Esophagus muscularis mucosa (tissue), 4 donors: ENCODE measurements at regions not wholly inside any gene's neighbourhood (a gene's known extent, or its start where the extent isn't known, plus 50 kb on each side); places are given as distances from the start of the nearest gene placed in this dataset.

Experiments
- DNase-seq: peaks from one replicate; pipeline ENCODE4 v3.0.0-alpha.2; 2017; ENCODE audit errors: extremely low spot score
- H3K27ac ChIP-seq, 4 donors: fragments of 200-600 bp; sonication (generic); replicated peaks in 1 of 4; 1 replicate in 3 of 4; 2 replicates in 1 of 4; pipeline ENCODE4 v1.5.1; 2016 to 2019; ENCODE audit warnings: mild to moderate bottlenecking in 1 of 4
- H3K27me3 ChIP-seq, 4 donors: fragments of 200-600 bp; sonication (generic); one replicate each; pipeline versions ENCODE4 v1.5.1 to v1.6.0; 2016 to 2019
- H3K36me3 ChIP-seq, 4 donors: fragments of 200-600 bp; sonication (generic); one replicate each; pipeline ENCODE4 v1.5.1; 2016 to 2019
- H3K4me1 ChIP-seq, 4 donors: fragments of 200-600 bp; sonication (generic); one replicate each; pipeline ENCODE4 v1.5.1; 2016 to 2019
- H3K4me3 ChIP-seq, 4 donors: fragments of 200-600 bp; sonication (generic); 1 replicate in 2 of 4; 2 replicates in 2 of 4; pipeline ENCODE4 v1.5.1; 2016 to 2019; ENCODE audit warnings: mild to moderate bottlenecking in 4 of 4, moderate library complexity in 1 of 4
- H3K9me3 ChIP-seq, 4 donors: fragments of 200-600 bp; sonication (generic); 1 replicate in 3 of 4; 2 replicates in 1 of 4; pipeline ENCODE4 v1.5.1; 2016 to 2019
- CTCF ChIP-seq, 3 experiments: fragments of 200-600 bp in 2 of 3; fragments of 450-650 bp in 1 of 3; sonication (generic) in 2 of 3; IDR thresholded peaks; one replicate each; pipeline ENCODE4 v1.5.1; 2017 to 2019; ENCODE audit warnings: antibody characterized with exemption in 3 of 3, mild to moderate bottlenecking in 2 of 3, moderate library complexity in 1 of 3
- EP300 ChIP-seq: sonication (generic); formaldehyde crosslinking; IDR thresholded peaks from one replicate; pipeline ENCODE4 v1.6.1; 2017; ENCODE audit warnings: antibody characterized with exemption
- POLR2A ChIP-seq: fragments of 450-650 bp; IDR thresholded peaks from one replicate; pipeline ENCODE4 v1.6.1; 2017; ENCODE audit warnings: antibody characterized with exemption, moderate library complexity, mild to moderate bottlenecking, low read depth
- POLR2AphosphoS5 ChIP-seq, 2 donors: sonication (generic); formaldehyde crosslinking; IDR thresholded peaks; one replicate each; pipeline ENCODE4 v1.6.1; 2017; ENCODE audit warnings: antibody characterized with exemption in 2 of 2
- WGBS: methylation state at CpG from one replicate; pipeline ENCODE4 v1.1.5; 2018; 5-methylcytosine and 5-hydroxymethylcytosine counted together
- intact Hi-C: fragments of 100-400 bp; cut with DNase I; formaldehyde crosslinking; loops from one replicate; pipeline ENCODE4 v1.15.1; 2023

GRCh38 chr13:40420160-40420740, 246.2 kb downstream of the FOXO1 start:
- no peaks in the 10 kb centered on the region for H3K27me3 ChIP-seq
- no peaks in the 10 kb centered on the region for H3K9me3 ChIP-seq
- H3K27ac ChIP-seq, result no peak overlapping the region
- WGBS, result 84% methylated on average over 6 of the region's 6 CpGs
- no peak for TF ChIP-seq POLR2A
- TF ChIP-seq POLR2AphosphoS5 (IDR thresholded peaks at IDR 0.05), result no peak
- TF ChIP-seq CTCF (IDR thresholded peaks at IDR 0.05), result no peak
- no peak for TF ChIP-seq EP300
- no peak for DNase-seq
- no peak overlapping the region for H3K4me3 ChIP-seq
- no peaks in the 10 kb centered on the region for H3K4me1 ChIP-seq
- intact Hi-C loops, result no loop called here
- H3K36me3 ChIP-seq, result no peaks in the 10 kb centered on the region

DNA sequence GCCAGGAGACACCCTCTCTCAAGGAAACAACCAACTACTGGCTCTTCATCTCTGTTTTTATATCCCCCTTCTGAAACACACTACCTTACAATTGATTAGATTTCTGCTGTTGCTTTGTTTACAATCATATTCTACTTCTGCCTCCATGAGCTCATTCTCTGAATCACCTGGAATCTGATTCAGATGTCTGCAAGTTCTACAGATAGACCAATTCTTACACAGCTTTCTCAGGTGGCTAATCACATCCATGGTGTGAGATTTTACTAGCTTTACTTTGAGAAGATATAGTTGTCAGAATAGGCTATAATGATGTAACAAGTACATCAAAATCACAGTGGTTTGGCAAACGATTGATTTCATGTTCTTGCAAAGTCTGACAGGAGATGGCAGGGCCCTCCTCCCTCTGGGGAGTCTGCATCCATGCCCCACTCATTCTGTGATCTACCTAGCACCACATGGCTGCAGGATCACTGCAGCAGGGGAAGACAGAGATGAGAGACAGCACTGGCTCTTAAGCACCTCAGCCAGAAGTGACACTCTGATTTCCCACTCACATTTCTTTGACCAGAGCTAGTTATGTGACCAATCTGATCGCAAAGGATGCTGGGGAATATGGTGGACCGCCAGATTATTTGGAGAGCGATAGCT, 243.7 kb downstream of the FOXO1 start:
- Histone ChIP-seq H3K4me1 (no peaks in the 10 kb centered on the region), H3K27ac (no peak overlapping the region), H3K27me3 (no peaks in the 10 kb centered on the region), H3K36me3 (no peaks in the 10 kb centered on the region), H3K9me3 (no peaks in the 10 kb centered on the region), H3K4me3 (no peak overlapping the region)
- DNase-seq, result peak; percentile 57
- TF ChIP-seq EP300, result no peak
- no peak for TF ChIP-seq POLR2A
- TF ChIP-seq POLR2AphosphoS5 (IDR thresholded peaks at IDR 0.05), result no peak
- TF ChIP-seq CTCF (IDR thresholded peaks at IDR 0.05), result no peak
- 93% methylated on average over 2 of the region's 4 CpGs for WGBS
- intact Hi-C loops, result no loop called here

DNA sequence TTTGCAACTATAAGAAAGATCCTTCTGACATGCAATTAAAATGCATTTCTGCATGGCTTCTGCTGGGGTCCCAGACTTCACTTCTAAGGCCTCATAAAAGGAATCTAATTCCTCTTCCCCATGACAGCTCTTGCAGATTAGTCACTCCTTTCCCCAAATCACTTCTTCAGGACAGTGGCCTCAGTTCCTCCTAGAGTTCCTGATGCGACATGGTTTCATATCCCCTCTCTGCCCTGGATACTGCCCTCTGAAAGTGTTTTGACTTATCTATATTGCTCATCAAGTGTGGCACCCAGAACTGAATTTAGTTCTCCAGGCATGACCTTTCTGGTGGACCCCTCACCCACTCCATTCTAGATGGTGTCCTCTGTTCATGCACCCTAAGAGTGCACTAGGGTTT, 238.1 kb downstream of the FOXO1 start:
- no peaks in the 10 kb centered on the region for H3K27me3 ChIP-seq
- H3K9me3 ChIP-seq, result no peaks in the 10 kb centered on the region
- intact Hi-C loops, result no loop called here
- no peak overlapping the region for H3K4me3 ChIP-seq
- H3K36me3 ChIP-seq, result no peaks in the 10 kb centered on the region
- no peak for DNase-seq
- peaks cover 0 to 7% (median 0%) of the 10 kb centered on the region in 4 donors for H3K4me1 ChIP-seq
- no peak overlapping the region for H3K27ac ChIP-seq
- TF ChIP-seq POLR2A, result no peak
- no peak for TF ChIP-seq POLR2AphosphoS5 (IDR thresholded peaks at IDR 0.05)
- TF ChIP-seq CTCF (IDR thresholded peaks at IDR 0.05), result no peak
- no peak for TF ChIP-seq EP300
- 58% methylated on average over 1 of the region's 1 CpG for WGBS

DNA sequence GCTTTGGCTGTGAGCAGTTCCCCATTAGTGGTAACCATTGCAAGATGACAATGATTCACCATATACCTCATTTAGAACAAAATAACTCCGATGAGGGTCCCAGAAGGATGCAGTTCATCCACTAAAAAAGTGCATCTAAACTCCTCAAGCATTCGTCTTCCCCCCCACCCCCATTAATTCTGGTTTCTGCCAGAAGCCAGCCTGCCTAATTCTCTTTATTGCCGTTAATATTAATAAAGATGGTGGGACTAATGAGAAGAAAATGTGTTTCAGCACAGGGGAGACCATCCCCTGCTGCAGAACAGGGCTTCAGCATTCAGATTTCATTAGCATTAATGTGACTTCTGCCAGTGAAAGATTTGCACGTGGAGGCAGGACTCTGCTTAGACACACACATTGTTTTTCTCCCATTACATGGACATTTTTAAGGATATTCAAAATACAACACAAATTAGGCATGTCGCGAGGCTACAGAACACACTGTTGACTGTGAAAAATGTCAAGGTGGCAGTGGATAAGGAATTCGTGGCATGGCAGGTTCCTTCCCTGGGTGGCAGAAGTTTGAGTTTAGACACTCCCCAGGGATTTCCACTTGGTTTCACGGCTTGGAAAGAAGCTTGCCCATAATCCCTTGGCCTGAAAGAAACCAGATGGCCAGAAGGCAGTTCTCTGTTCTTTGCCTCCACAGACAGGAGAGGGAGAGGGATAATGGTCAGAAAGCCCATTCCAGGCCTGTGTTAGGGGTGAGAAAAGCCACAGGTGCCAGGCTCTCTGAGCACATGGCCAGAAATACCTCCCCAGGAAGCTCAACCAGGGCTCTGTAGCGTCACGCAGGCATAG, 236.5 kb downstream of the FOXO1 start:
- TF ChIP-seq POLR2AphosphoS5 (IDR thresholded peaks at IDR 0.05) (no peak), CTCF (IDR thresholded peaks at IDR 0.05) (no peak), POLR2A (no peak), EP300 (no peak)
- peaks cover 0 to 7% (median 0%) of the 10 kb centered on the region in 4 donors for H3K4me1 ChIP-seq
- H3K27ac ChIP-seq, result no peak overlapping the region
- no peaks in the 10 kb centered on the region for H3K36me3 ChIP-seq
- no peaks in the 10 kb centered on the region for H3K9me3 ChIP-seq
- WGBS, result 87% methylated on average over 10 of the region's 10 CpGs
- DNase-seq, result peak; percentile 60
- intact Hi-C loops, result no loop called here
- no peaks in the 10 kb centered on the region for H3K27me3 ChIP-seq
- no peak overlapping the region for H3K4me3 ChIP-seq
